ENCODE measurements at regions not wholly inside any gene's neighbourhood (a gene's known extent, or its start where the extent isn't known, plus 50 kb on each side); places are given as distances from the start of the nearest gene placed in this dataset.

DNA sequence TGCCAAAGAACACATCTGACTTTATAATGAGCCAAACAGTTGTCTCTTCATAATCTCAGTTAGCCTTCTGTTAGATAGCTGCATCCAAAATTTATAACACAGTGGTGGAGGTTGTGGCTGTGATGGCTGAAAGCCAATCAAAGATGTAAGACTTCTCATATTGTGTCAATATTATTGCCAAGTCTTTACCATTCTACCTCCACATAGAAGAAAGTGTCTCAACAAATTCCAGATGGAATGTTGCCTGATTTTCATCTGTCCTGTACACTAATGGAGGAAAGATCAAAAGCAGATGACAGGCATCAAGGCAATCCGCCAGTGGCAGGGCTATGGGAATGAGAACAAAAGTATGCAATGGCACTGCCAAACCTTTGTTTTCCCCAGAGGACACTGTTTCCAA is 813.1 kb upstream of the NOVA1 start:
- 72% methylated on average over 1 of the region's 1 CpG; no CpG with 5 or more reads in 1 of the 2 donors for WGBS, 2 donors (ENCODE audit: low coverage in 1 of 2)
- in situ Hi-C loops (cut with MboI; ENCODE audit: low pct_ligation_motif_present in 1 of 4, low pct_unique_long_range_greater_than_20kb in 1 of 4, low sequenced_read_pairs in 3 of 4): no loop called here

DNA sequence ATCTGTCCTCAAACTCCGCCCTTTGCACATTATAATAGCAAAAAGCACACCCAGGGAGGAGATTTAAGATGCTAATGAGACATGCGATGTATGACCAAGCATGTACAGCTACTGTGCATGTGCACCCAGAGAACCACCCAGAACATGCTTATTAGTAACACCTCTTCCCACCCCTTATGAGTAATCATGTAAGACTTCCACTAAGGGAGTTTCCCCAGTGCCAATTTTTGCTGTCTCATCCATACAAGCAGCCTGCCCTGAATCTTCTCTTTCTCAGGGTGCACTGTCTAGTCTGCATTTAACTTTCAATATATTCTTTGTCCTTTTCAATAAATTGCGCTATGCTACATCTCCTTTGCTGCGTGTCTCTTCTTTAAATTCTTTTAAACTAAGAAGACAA is 830.0 kb upstream of the NOVA1 start:
- H3K4me1 ChIP-seq: no peaks in the 10 kb centered on the region
- no peak for DNase-seq
- H3K36me3 ChIP-seq: no peaks in the 10 kb centered on the region
- no peaks in the 10 kb centered on the region for H3K9me3 ChIP-seq
- in situ Hi-C loops (cut with MboI; ENCODE audit: low pct_ligation_motif_present in 1 of 4, low pct_unique_long_range_greater_than_20kb in 1 of 4, low sequenced_read_pairs in 3 of 4): no loop called here
- H3K27me3 ChIP-seq: no peaks in the 10 kb centered on the region
- no peak overlapping the region for H3K4me3 ChIP-seq
- intact Hi-C loops (cut with DNase I; ENCODE audit: low total_unique reads): no loop called here
- TF ChIP-seq POLR2A (IDR thresholded peaks at IDR 0.05): no peak
- no peak for TF ChIP-seq POLR2AphosphoS5 (IDR thresholded peaks at IDR 0.05)
- TF ChIP-seq, protein P1, sequence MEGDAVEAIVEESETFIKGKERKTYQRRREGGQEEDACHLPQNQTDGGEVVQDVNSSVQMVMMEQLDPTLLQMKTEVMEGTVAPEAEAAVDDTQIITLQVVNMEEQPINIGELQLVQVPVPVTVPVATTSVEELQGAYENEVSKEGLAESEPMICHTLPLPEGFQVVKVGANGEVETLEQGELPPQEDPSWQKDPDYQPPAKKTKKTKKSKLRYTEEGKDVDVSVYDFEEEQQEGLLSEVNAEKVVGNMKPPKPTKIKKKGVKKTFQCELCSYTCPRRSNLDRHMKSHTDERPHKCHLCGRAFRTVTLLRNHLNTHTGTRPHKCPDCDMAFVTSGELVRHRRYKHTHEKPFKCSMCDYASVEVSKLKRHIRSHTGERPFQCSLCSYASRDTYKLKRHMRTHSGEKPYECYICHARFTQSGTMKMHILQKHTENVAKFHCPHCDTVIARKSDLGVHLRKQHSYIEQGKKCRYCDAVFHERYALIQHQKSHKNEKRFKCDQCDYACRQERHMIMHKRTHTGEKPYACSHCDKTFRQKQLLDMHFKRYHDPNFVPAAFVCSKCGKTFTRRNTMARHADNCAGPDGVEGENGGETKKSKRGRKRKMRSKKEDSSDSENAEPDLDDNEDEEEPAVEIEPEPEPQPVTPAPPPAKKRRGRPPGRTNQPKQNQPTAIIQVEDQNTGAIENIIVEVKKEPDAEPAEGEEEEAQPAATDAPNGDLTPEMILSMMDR (IDR thresholded peaks at IDR 0.05): no peak
- TF ChIP-seq EP300 (IDR thresholded peaks at IDR 0.05; ENCODE audit: low read depth): no peak
- 86 to 94% methylated on average over 2 to 4 of the region's 4 CpGs for WGBS, 2 donors (ENCODE audit: low coverage in 1 of 2)
- no peak overlapping the region for H3K27ac ChIP-seq

More for the DNA sequence above, 813.1 kb upstream of the NOVA1 start:
- no peak overlapping the region for H3K4me3 ChIP-seq
- intact Hi-C loops (cut with DNase I; ENCODE audit: low total_unique reads): no loop called here
- DNase-seq: no peak
- no peaks in the 10 kb centered on the region for H3K4me1 ChIP-seq
- no peak overlapping the region for H3K27ac ChIP-seq
- H3K27me3 ChIP-seq: no peaks in the 10 kb centered on the region
- H3K36me3 ChIP-seq: no peaks in the 10 kb centered on the region
- no peaks in the 10 kb centered on the region for H3K9me3 ChIP-seq
- TF ChIP-seq POLR2AphosphoS5 (IDR thresholded peaks at IDR 0.05): no peak
- TF ChIP-seq, protein P1 (IDR thresholded peaks at IDR 0.05): no peak
- TF ChIP-seq POLR2A (IDR thresholded peaks at IDR 0.05): no peak
- TF ChIP-seq EP300 (IDR thresholded peaks at IDR 0.05; ENCODE audit: low read depth): no peak

GRCh38 chr14:27435923-27436670 is 838.3 kb upstream of the NOVA1 start:
- in situ Hi-C loops (cut with MboI; ENCODE audit: low pct_ligation_motif_present in 1 of 4, low pct_unique_long_range_greater_than_20kb in 1 of 4, low sequenced_read_pairs in 3 of 4) (no loop called here), intact Hi-C loops (cut with DNase I; ENCODE audit: low total_unique reads) (no loop called here)
- DNase-seq: no peak
- Histone ChIP-seq H3K27ac (peak overlapping the region in 3 of 4 donors; percentile 3 to 47 (median 29)), H3K36me3 (no peaks in the 10 kb centered on the region), H3K4me1 (peaks cover 0 to 27% (median 3%) of the 10 kb centered on the region in 4 donors), H3K27me3 (no peaks in the 10 kb centered on the region), H3K9me3 (no peaks in the 10 kb centered on the region), H3K4me3 (no peak overlapping the region)
- TF ChIP-seq, protein P1 (IDR thresholded peaks at IDR 0.05): no peak
- no peak for TF ChIP-seq EP300 (IDR thresholded peaks at IDR 0.05; ENCODE audit: low read depth)
- no peak for TF ChIP-seq POLR2A (IDR thresholded peaks at IDR 0.05)
- no peak for TF ChIP-seq POLR2AphosphoS5 (IDR thresholded peaks at IDR 0.05)
- 33 to 54% methylated on average over 1 to 3 of the region's 3 CpGs for WGBS, 2 donors (ENCODE audit: low coverage in 1 of 2)

DNA sequence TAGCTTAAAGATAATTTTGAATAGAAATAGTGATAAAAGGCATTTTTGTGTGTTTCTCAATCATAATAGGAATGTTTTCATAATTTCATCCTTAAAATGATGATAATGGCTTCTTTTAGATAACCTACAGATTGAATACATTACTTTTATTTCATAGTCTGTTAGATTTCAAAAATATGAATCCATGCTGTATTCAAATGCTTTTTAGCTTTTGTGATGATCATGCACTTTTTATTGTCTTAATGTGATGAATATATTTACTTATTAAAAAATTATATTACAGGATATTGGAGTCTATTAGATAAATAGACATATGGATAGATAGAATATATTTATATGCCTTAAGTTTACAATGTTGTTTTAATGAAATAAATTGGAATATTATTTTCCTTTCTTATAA is 886.8 kb upstream of the NOVA1 start:
- no peaks in the 10 kb centered on the region for H3K9me3 ChIP-seq
- TF ChIP-seq POLR2A (IDR thresholded peaks at IDR 0.05): no peak
- TF ChIP-seq POLR2AphosphoS5 (IDR thresholded peaks at IDR 0.05): no peak
- TF ChIP-seq EP300 (IDR thresholded peaks at IDR 0.05; ENCODE audit: low read depth): no peak
- TF ChIP-seq, protein P1 (IDR thresholded peaks at IDR 0.05): no peak
- intact Hi-C loops (cut with DNase I; ENCODE audit: low total_unique reads) (no loop called here), in situ Hi-C loops (cut with MboI; ENCODE audit: low pct_ligation_motif_present in 1 of 4, low pct_unique_long_range_greater_than_20kb in 1 of 4, low sequenced_read_pairs in 3 of 4) (no loop called here)
- no peaks in the 10 kb centered on the region for H3K4me1 ChIP-seq
- H3K36me3 ChIP-seq: no peaks in the 10 kb centered on the region
- no peak overlapping the region for H3K4me3 ChIP-seq
- H3K27ac ChIP-seq: no peak overlapping the region
- no peaks in the 10 kb centered on the region for H3K27me3 ChIP-seq
- no peak for DNase-seq
